ENCODE measurements at regions not wholly inside any gene's neighbourhood (a gene's known extent, or its start where the extent isn't known, plus 50 kb on each side); places are given as distances from the start of the nearest gene placed in this dataset.

GRCh38 chr20:4066551-4066950 is 51.2 kb upstream of the RNF24 start:
- H3K4me1 ChIP-seq (replicated peaks in 1 of 2), result peaks cover 12 to 26% of the 10 kb centered on the region in 2 donors
- intact Hi-C loops (cut with DNase I), result loop anchor here in 1 of 2 donors (10.0 kb wide), 1 partner anchor 182 kb away; the partner anchor contains the start of gene PANK2

GRCh38 chr20:4065391-4065844 is 50.1 kb upstream of the RNF24 start:
- Histone ChIP-seq H3K36me3 (replicated peaks in 1 of 2) (no peaks in the 10 kb centered on the region), H3K4me1 (replicated peaks in 1 of 2) (peaks cover 12 to 26% of the 10 kb centered on the region in 2 donors), H3K27me3 (no peaks in the 10 kb centered on the region), H3K4me3 (no peak overlapping the region), H3K27ac (peak overlapping the region in 1 of 5 donors; percentile 80), H3K9me3 (replicated peaks in 1 of 3) (no peaks in the 10 kb centered on the region)
- no peak for TF ChIP-seq CTCF (IDR thresholded peaks at IDR 0.05)
- TF ChIP-seq POLR2A (IDR thresholded peaks at IDR 0.05), result no peak
- no peak for DNase-seq
- 52 to 66% (median 63%) methylated on average over 2 of the region's 2 CpGs for WGBS, 4 donors
- intact Hi-C loops (cut with DNase I), result loop anchor here in 1 of 2 donors (10.0 kb wide), 1 partner anchor 181 kb away; the partner anchor contains the start of gene PANK2

More at GRCh38 chr20:4066551-4066950, 51.2 kb upstream of the RNF24 start:
- Histone ChIP-seq H3K4me3 (no peak overlapping the region), H3K27me3 (no peaks in the 10 kb centered on the region), H3K9me3 (replicated peaks in 1 of 3) (no peaks in the 10 kb centered on the region), H3K36me3 (replicated peaks in 1 of 2) (no peaks in the 10 kb centered on the region), H3K27ac (peak overlapping the region in 1 of 5 donors; percentile 49)
- no peak for DNase-seq
- TF ChIP-seq CTCF (IDR thresholded peaks at IDR 0.05) (no peak), POLR2A (IDR thresholded peaks at IDR 0.05) (no peak)
- WGBS, 4 donors, result 90 to 99% (median 95%) methylated on average over 5 of the region's 5 CpGs
